Suprapubic skin (tissue), 4 donors: ENCODE measurements at regions not wholly inside any gene's neighbourhood (a gene's known extent, or its start where the extent isn't known, plus 50 kb on each side); places are given as distances from the start of the nearest gene placed in this dataset.

Experiments used
- DNase-seq, 2 donors: peaks; one replicate each; pipeline ENCODE4 v3.0.0-alpha.2; 2019; ENCODE audit warnings: low spot score in 2 of 2
- H3K27ac ChIP-seq: fragments of 200-600 bp; sonication (generic); one replicate; pipeline ENCODE4 v1.5.1; 2019
- H3K27me3 ChIP-seq: fragments of 200-600 bp; sonication (generic); one replicate; pipeline ENCODE4 v1.5.1; 2019
- H3K36me3 ChIP-seq: fragments of 200-600 bp; sonication (generic); one replicate; pipeline ENCODE4 v1.5.1; 2019
- H3K4me1 ChIP-seq: fragments of 200-600 bp; sonication (generic); one replicate; pipeline ENCODE4 v1.5.1; 2019
- H3K4me3 ChIP-seq: fragments of 200-600 bp; sonication (generic); one replicate; pipeline ENCODE4 v1.5.1; 2019; ENCODE audit warnings: mild to moderate bottlenecking
- H3K9me3 ChIP-seq: fragments of 200-600 bp; sonication (generic); one replicate; pipeline ENCODE4 v1.5.1; 2019
- EP300 ChIP-seq: sonication (generic); formaldehyde crosslinking; IDR thresholded peaks from one replicate; pipeline ENCODE4 v1.6.1; 2017; ENCODE audit warnings: antibody characterized with exemption
- POLR2A ChIP-seq, 2 donors: fragments of 450-650 bp; IDR thresholded peaks; one replicate each; pipeline ENCODE4 v1.6.1; 2017; ENCODE audit warnings: antibody characterized with exemption in 2 of 2, mild to moderate bottlenecking in 2 of 2, moderate library complexity in 2 of 2
- POLR2AphosphoS5 ChIP-seq, 3 donors: sonication (generic); formaldehyde crosslinking; IDR thresholded peaks; one replicate each; pipeline ENCODE4 v1.6.1; 2017; ENCODE audit warnings: antibody characterized with exemption in 3 of 3
- WGBS: methylation state at CpG from one replicate; pipeline ENCODE4 v1.1.5; 2018; 5-methylcytosine and 5-hydroxymethylcytosine counted together
- TF ChIP-seq, protein P1 (sequence below), 2 donors: fragments of 200-600 bp in 1 of 2; fragments of 450-650 bp in 1 of 2; sonication (generic) in 1 of 2; IDR thresholded peaks; one replicate each; pipeline ENCODE4 v1.5.1; 2016 to 2019; ENCODE audit warnings: antibody characterized with exemption in 2 of 2, mild to moderate bottlenecking in 1 of 2, moderate library complexity in 1 of 2

DNA sequence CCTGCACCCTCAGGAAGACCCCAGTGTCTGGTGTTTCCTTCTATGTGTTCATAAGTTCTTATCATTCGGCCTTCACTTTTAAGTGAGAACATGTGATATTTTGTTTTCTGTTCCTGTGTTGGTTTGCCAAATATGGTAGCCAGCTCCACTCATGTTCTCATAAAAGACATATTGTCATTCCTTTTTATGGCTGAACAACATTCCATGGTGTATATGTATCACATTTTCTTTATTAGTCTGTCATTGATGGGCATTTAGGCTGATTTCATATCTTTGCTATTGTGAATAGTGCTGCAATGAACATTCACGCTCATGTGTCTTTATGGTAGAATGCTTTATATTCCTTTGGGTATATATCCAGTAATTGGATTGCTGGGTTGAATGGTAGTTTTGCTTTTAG lies 645.1 kb downstream of the SLC16A7 start:
- no peak for DNase-seq
- 77% methylated on average over 2 of the region's 2 CpGs for WGBS
- Histone ChIP-seq H3K27me3 (no peaks in the 10 kb centered on the region), H3K27ac (no peak overlapping the region), H3K9me3 (no peaks in the 10 kb centered on the region), H3K36me3 (no peaks in the 10 kb centered on the region), H3K4me1 (no peaks in the 10 kb centered on the region), H3K4me3 (no peak overlapping the region)
- no peak for TF ChIP-seq POLR2AphosphoS5 (IDR thresholded peaks at IDR 0.05)
- no peak for TF ChIP-seq POLR2A (IDR thresholded peaks at IDR 0.05)
- no peak for TF ChIP-seq EP300
- TF ChIP-seq, protein P1, sequence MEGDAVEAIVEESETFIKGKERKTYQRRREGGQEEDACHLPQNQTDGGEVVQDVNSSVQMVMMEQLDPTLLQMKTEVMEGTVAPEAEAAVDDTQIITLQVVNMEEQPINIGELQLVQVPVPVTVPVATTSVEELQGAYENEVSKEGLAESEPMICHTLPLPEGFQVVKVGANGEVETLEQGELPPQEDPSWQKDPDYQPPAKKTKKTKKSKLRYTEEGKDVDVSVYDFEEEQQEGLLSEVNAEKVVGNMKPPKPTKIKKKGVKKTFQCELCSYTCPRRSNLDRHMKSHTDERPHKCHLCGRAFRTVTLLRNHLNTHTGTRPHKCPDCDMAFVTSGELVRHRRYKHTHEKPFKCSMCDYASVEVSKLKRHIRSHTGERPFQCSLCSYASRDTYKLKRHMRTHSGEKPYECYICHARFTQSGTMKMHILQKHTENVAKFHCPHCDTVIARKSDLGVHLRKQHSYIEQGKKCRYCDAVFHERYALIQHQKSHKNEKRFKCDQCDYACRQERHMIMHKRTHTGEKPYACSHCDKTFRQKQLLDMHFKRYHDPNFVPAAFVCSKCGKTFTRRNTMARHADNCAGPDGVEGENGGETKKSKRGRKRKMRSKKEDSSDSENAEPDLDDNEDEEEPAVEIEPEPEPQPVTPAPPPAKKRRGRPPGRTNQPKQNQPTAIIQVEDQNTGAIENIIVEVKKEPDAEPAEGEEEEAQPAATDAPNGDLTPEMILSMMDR (IDR thresholded peaks at IDR 0.05): no peak

GRCh38 chr12:60251091-60251490 lies 655.3 kb downstream of the SLC16A7 start:
- WGBS: 31% methylated on average over 3 of the region's 3 CpGs
- no peaks in the 10 kb centered on the region for H3K27me3 ChIP-seq
- no peak for DNase-seq
- TF ChIP-seq POLR2A (IDR thresholded peaks at IDR 0.05) (no peak), EP300 (no peak)
- H3K9me3 ChIP-seq: no peaks in the 10 kb centered on the region
- H3K4me3 ChIP-seq: no peak overlapping the region
- no peak overlapping the region for H3K27ac ChIP-seq
- H3K36me3 ChIP-seq: no peaks in the 10 kb centered on the region
- H3K4me1 ChIP-seq: no peaks in the 10 kb centered on the region

DNA sequence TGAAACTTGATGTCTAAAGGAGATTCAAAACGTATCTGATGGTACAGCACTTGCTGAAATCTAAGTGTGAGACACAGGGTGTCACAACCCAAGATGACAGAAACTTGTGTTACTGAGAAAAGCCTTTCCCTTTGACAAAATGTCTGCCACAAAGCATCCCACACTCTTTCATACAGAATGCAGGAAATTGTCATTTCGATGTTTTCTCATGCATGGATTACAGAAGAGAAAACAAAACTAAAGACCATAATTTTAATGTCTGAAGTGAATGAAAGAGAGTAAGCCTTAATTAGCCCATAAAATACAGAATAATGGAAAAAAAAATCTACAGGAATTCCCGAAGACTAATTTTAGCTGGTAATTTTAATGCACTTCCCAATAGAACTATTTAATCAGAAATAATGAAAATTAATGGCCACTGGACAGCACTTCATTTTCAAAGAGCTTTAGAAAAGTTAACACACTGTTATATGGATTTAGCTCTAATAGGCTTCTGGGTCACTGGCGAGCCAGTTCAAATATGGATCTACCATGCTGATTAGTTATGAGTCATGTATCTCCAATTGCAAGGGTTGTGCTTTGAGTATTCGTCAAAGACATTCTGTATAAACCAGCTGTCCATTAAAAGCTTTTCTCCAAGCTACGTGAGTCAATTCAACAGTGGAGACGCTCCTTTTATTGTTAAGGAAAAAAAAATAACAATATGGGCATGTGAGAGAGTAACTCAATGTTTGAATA lies 656.7 kb downstream of the SLC16A7 start:
- Histone ChIP-seq H3K4me1 (no peaks in the 10 kb centered on the region), H3K4me3 (no peak overlapping the region), H3K9me3 (no peaks in the 10 kb centered on the region), H3K36me3 (no peaks in the 10 kb centered on the region), H3K27ac (no peak overlapping the region), H3K27me3 (no peaks in the 10 kb centered on the region)
- WGBS: 88% methylated on average over 7 of the region's 7 CpGs
- TF ChIP-seq POLR2A (IDR thresholded peaks at IDR 0.05) (no peak), POLR2AphosphoS5 (IDR thresholded peaks at IDR 0.05) (no peak), EP300 (no peak)
- TF ChIP-seq, protein P1 (IDR thresholded peaks at IDR 0.05): no peak
- DNase-seq: no peak

GRCh38 chr12:60255044-60255443 lies 659.2 kb downstream of the SLC16A7 start:
- 92% methylated on average over 1 of the region's 1 CpG for WGBS
- no peaks in the 10 kb centered on the region for H3K4me1 ChIP-seq
- H3K27ac ChIP-seq: no peak overlapping the region
- no peaks in the 10 kb centered on the region for H3K9me3 ChIP-seq
- no peaks in the 10 kb centered on the region for H3K27me3 ChIP-seq
- H3K36me3 ChIP-seq: no peaks in the 10 kb centered on the region
- no peak overlapping the region for H3K4me3 ChIP-seq
- DNase-seq: no peak
- TF ChIP-seq EP300 (no peak), POLR2AphosphoS5 (IDR thresholded peaks at IDR 0.05) (no peak), POLR2A (IDR thresholded peaks at IDR 0.05) (no peak)
- TF ChIP-seq, protein P1 (IDR thresholded peaks at IDR 0.05): no peak

- WGBS: 30% methylated on average over 1 of the region's 1 CpG
- H3K4me1 ChIP-seq: no peaks in the 10 kb centered on the region
- TF ChIP-seq EP300 (no peak), POLR2AphosphoS5 (IDR thresholded peaks at IDR 0.05) (no peak), POLR2A (IDR thresholded peaks at IDR 0.05) (no peak)
- TF ChIP-seq, protein P1 (IDR thresholded peaks at IDR 0.05): no peak
- no peak overlapping the region for H3K4me3 ChIP-seq
- no peaks in the 10 kb centered on the region for H3K36me3 ChIP-seq
- no peaks in the 10 kb centered on the region for H3K9me3 ChIP-seq
- H3K27ac ChIP-seq: no peak overlapping the region
- DNase-seq: no peak
- no peaks in the 10 kb centered on the region for H3K27me3 ChIP-seq
Observed at GRCh38 chr12:60257063-60257462, 661.2 kb downstream of the SLC16A7 start.
